CD4-positive, CD25-positive, alpha-beta regulatory T cell (primary cell): ENCODE measurements at regions not wholly inside any gene's neighbourhood (a gene's known extent, or its start where the extent isn't known, plus 50 kb on each side); places are given as distances from the start of the nearest gene placed in this dataset.
"Not testable (repeated sequence)": the region's sequence is repeated elsewhere in the genome, so short reads cannot be mapped to it uniquely, and the experiment has no call there.

Experiments used
- ATAC-seq, 2 donors: fragments of 150-1000 bp; cut with Tn5 transposase; one replicate each; pipeline ENCODE4 v1.10.0; 2021; ENCODE audit warnings: low read depth in 2 of 2, moderate number of reproducible peaks in 2 of 2, moderate library complexity in 1 of 2
- DNase-seq, 3 donors: peaks; one replicate each; pipeline versions ENCODE4 v3.0.0 to v3.0.0-alpha.2; 2012 to 2022; ENCODE audit warnings: mixed read lengths in 1 of 3
- H3K27ac ChIP-seq: one replicate; pipeline ENCODE4 v1.7.0; 2013; ENCODE audit warnings: mild to moderate bottlenecking, low read length; ENCODE audit not compliant: insufficient read depth, poor library complexity, severe bottlenecking
- H3K27me3 ChIP-seq: one replicate; pipeline ENCODE4 v1.7.0; 2013; ENCODE audit warnings: low read length; ENCODE audit not compliant: control insufficient read depth, insufficient read depth
- H3K36me3 ChIP-seq: one replicate; pipeline ENCODE4 v1.7.0; 2013; ENCODE audit warnings: mild to moderate bottlenecking, low read length, moderate library complexity; ENCODE audit not compliant: control insufficient read depth, insufficient read depth
- H3K4me1 ChIP-seq: 2 replicates; pipeline ENCODE4 v1.7.0; 2013; ENCODE audit warnings: mild to moderate bottlenecking, low read length; ENCODE audit not compliant: insufficient read depth, control insufficient read depth, poor library complexity, severe bottlenecking
- H3K4me3 ChIP-seq: one replicate; pipeline ENCODE4 v1.7.0; 2013; ENCODE audit warnings: low read depth, mild to moderate bottlenecking, low read length, moderate library complexity
- H3K9me3 ChIP-seq, 2 experiments: 1 replicate in 1 of 2; 2 replicates in 1 of 2; pipeline ENCODE4 v1.7.0; 2013; ENCODE audit warnings: low read length in 2 of 2, mild to moderate bottlenecking in 1 of 2, moderate library complexity in 1 of 2; ENCODE audit not compliant: control insufficient read depth in 2 of 2
- H3K27ac Mint-ChIP-seq, 3 donors: one replicate each; pipeline ENCODE4 v1.8.0; 2020 to 2022; ENCODE audit warnings: mild to moderate bottlenecking in 3 of 3, mixed read lengths in 3 of 3, moderate library complexity in 2 of 3
- H3K27me3 Mint-ChIP-seq: one replicate; pipeline ENCODE4 v1.8.0; 2022; ENCODE audit warnings: mild to moderate bottlenecking, mixed read lengths
- H3K36me3 Mint-ChIP-seq: one replicate; pipeline ENCODE4 v1.8.0; 2020; ENCODE audit warnings: mixed read lengths
- H3K4me1 Mint-ChIP-seq, 4 donors: one replicate each; pipeline ENCODE4 v1.8.0; 2020 to 2022; ENCODE audit warnings: mixed read lengths in 4 of 4, mild to moderate bottlenecking in 1 of 4
- H3K4me3 Mint-ChIP-seq, 4 donors: one replicate each; pipeline ENCODE4 v1.8.0; 2020 to 2022; ENCODE audit warnings: mild to moderate bottlenecking in 4 of 4, mixed read lengths in 4 of 4, moderate library complexity in 3 of 4
- H3K9me3 Mint-ChIP-seq, 7 donors: one replicate each; pipeline ENCODE4 v1.8.0; 2020 to 2022; ENCODE audit warnings: mixed read lengths in 7 of 7, mild to moderate bottlenecking in 3 of 7, moderate library complexity in 2 of 7

DNA sequence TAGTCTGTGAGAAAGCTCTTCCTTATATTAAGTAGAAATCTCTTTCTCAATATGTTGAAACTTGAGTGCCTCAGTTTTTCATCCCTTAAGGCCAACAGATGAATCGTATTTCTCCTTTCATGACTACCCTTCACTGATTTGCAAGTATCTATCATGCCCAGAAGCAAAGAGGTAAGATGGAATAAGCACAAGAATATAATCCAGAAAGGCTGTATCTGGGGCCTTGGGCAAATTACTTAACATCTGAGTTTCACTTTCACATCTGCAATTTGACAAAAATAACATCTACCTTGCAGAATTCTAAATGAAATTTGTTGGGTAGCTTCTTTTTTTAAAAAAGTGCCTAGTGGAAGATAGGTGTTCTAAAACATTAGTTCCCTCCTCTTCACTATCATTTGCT, 552.4 kb upstream of the ANO5 start:
- no peak for ATAC-seq
- Histone ChIP-seq H3K4me3 (no peak overlapping the region), H3K27me3 (no peaks in the 10 kb centered on the region), H3K4me1 (no peaks in the 10 kb centered on the region), H3K36me3 (no peaks in the 10 kb centered on the region), H3K9me3 (no peaks in the 10 kb centered on the region), H3K27ac (no peak overlapping the region)
- no peak for DNase-seq
- Mint-ChIP-seq H3K4me1 (no peaks in the 10 kb centered on the region), H3K4me3 (no peak overlapping the region), H3K27me3 (no peaks in the 10 kb centered on the region), H3K9me3 (peaks cover 2 to 14% (median 9%) of the 10 kb centered on the region in 7 donors), H3K36me3 (no peaks in the 10 kb centered on the region), H3K27ac (no peak overlapping the region)

DNA sequence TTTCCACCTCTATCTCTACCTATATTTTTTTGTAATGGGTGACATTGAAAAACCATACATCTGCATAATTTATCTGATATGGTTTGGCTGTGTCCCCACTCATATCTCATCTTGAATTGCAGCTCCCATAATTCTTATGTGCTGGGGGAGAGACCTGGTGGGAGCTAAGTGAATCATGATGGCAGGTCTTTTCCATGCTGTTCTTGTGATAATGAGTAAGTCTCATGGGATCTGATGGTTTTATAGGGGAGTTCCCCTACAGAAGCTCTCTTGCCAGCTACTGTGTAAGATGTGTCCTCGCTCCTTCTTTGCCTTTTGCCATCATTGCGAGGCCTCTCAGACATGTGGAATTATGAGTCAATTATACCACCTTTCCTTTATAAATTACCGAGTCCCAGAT, 551.0 kb upstream of the ANO5 start:
- H3K9me3 ChIP-seq: no peaks in the 10 kb centered on the region
- H3K4me1 Mint-ChIP-seq: no peaks in the 10 kb centered on the region
- ATAC-seq: no peak

DNA sequence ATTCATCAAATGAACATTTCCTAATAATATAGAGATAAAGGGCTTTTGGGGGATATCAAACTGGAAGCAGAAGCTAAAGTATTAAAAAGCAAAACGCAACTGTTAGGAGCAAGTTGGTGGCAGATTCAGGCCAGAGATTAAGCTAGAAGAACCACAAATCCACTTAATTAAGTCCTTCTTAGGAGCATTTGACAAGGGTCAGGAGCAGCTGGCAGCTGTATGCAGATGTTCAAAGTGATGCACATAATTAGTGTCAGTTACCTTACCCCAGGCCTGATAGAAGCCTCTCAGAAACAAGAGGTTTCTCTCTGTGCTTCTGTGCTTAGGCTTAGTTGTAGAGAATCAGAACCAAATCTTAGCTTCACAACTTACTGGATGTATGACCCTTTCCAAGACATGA, 546.5 kb upstream of the ANO5 start:
- Mint-ChIP-seq H3K27ac (no peak overlapping the region), H3K36me3 (no peaks in the 10 kb centered on the region), H3K9me3 (peaks cover 2 to 14% (median 7%) of the 10 kb centered on the region in 7 donors), H3K4me3 (no peak overlapping the region), H3K27me3 (no peaks in the 10 kb centered on the region), H3K4me1 (no peaks in the 10 kb centered on the region)
- Histone ChIP-seq H3K27me3 (no peaks in the 10 kb centered on the region), H3K36me3 (no peaks in the 10 kb centered on the region), H3K4me3 (no peak overlapping the region), H3K9me3 (no peaks in the 10 kb centered on the region), H3K4me1 (no peaks in the 10 kb centered on the region), H3K27ac (no peak overlapping the region)
- ATAC-seq: no peak
- no peak for DNase-seq

More for the DNA sequence above, 551.0 kb upstream of the ANO5 start:
- H3K27me3 ChIP-seq: no peaks in the 10 kb centered on the region
- no peaks in the 10 kb centered on the region for H3K36me3 ChIP-seq
- no peaks in the 10 kb centered on the region for H3K27me3 Mint-ChIP-seq
- no peak for DNase-seq
- H3K4me3 ChIP-seq: no peak overlapping the region
- no peak overlapping the region for H3K27ac ChIP-seq
- H3K36me3 Mint-ChIP-seq: no peaks in the 10 kb centered on the region
- peaks cover 3 to 14% (median 9%) of the 10 kb centered on the region in 7 donors for H3K9me3 Mint-ChIP-seq
- no peak overlapping the region for H3K27ac Mint-ChIP-seq
- no peaks in the 10 kb centered on the region for H3K4me1 ChIP-seq
- no peak overlapping the region for H3K4me3 Mint-ChIP-seq

DNA sequence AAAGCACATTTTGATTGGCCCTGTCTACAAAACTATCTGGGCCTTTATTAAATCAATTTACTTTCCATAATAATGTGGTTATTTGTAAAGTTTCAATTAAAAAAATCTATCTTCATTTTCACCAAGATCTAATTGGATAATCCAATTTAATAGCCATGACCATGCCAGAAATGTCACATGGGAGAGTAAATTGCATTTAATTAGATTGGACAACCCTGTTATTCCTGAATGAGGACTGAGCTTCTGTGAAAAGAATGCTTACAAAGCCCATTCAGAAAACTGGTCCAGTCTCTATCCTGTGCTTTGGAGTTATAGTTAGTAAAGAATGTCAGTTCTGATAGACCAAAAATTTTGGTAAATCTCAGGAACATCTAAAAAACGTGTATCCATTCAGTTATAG, 541.9 kb upstream of the ANO5 start:
- Mint-ChIP-seq H3K4me3 (no peak overlapping the region), H3K4me1 (no peaks in the 10 kb centered on the region), H3K9me3 (peaks cover 0 to 10% (median 4%) of the 10 kb centered on the region in 7 donors), H3K27ac (no peak overlapping the region), H3K27me3 (no peaks in the 10 kb centered on the region), H3K36me3 (no peaks in the 10 kb centered on the region)
- no peak for ATAC-seq
- no peaks in the 10 kb centered on the region for H3K36me3 ChIP-seq
- H3K4me1 ChIP-seq: no peaks in the 10 kb centered on the region
- H3K27me3 ChIP-seq: no peaks in the 10 kb centered on the region
- H3K9me3 ChIP-seq: no peaks in the 10 kb centered on the region
- no peak for DNase-seq
- no peak overlapping the region for H3K27ac ChIP-seq
- no peak overlapping the region for H3K4me3 ChIP-seq

DNA sequence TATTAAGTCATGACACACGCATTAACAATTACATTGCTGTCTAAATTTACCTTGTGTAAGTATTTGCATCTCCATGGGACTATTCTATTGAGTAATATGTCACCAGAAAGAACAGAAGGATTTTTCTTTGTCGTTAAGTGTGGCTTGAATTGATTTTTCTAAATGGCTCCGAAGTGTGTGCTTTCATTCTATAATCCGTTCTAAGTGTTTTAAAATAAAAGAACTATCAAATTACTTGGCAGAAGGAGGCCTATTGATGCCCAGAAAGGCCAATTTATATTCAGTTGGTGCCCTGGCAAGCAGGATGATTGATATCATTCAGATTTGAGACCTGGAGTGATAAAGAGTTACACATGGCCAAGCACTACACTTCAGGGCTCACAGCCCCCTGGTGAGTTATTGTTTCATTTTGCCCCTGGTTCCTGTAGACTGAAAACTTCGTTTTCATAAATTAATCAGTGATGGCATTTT, 538.9 kb upstream of the ANO5 start:
- H3K36me3 Mint-ChIP-seq: no peaks in the 10 kb centered on the region
- no peaks in the 10 kb centered on the region for H3K9me3 ChIP-seq
- no peaks in the 10 kb centered on the region for H3K4me1 ChIP-seq
- no peak overlapping the region for H3K4me3 ChIP-seq
- no peaks in the 10 kb centered on the region for H3K36me3 ChIP-seq
- H3K27me3 Mint-ChIP-seq: no peaks in the 10 kb centered on the region
- ATAC-seq (no peak), DNase-seq (no peak)
- no peak overlapping the region for H3K4me3 Mint-ChIP-seq
- no peak overlapping the region for H3K27ac Mint-ChIP-seq
- peaks cover 0 to 19% (median 7%) of the 10 kb centered on the region in 7 donors for H3K9me3 Mint-ChIP-seq
- no peak overlapping the region for H3K27ac ChIP-seq
- H3K27me3 ChIP-seq: no peaks in the 10 kb centered on the region
- H3K4me1 Mint-ChIP-seq: no peaks in the 10 kb centered on the region

DNA sequence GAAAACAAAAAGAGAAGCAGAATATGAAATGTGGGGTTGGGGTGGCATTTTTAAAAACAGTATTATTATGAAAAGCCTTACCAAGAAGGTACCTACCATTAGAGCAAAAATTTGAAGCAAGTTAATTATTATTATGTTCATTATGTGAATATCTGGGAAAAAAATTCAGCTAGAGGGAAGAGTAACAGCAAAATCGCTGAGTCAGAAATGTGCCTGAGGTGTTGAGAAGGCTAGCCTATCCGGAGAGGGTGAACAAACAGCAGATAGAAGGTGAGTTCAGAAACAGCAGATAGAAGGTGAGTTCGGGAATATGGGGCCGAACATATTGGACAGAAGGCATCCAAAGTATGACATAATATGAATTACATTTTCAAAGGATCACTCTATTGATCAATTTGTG, 536.8 kb upstream of the ANO5 start:
- DNase-seq (no peak), ATAC-seq (no peak)
- no peaks in the 10 kb centered on the region for H3K27me3 ChIP-seq
- H3K4me1 ChIP-seq: no peaks in the 10 kb centered on the region
- no peaks in the 10 kb centered on the region for H3K36me3 ChIP-seq
- H3K27ac ChIP-seq: no peak overlapping the region
- Mint-ChIP-seq H3K4me1 (no peaks in the 10 kb centered on the region), H3K36me3 (no peaks in the 10 kb centered on the region), H3K27me3 (no peaks in the 10 kb centered on the region), H3K27ac (no peak overlapping the region), H3K9me3 (peaks cover 0 to 24% (median 13%) of the 10 kb centered on the region in 7 donors), H3K4me3 (no peak overlapping the region)
- H3K4me3 ChIP-seq: no peak overlapping the region
- no peaks in the 10 kb centered on the region for H3K9me3 ChIP-seq

DNA sequence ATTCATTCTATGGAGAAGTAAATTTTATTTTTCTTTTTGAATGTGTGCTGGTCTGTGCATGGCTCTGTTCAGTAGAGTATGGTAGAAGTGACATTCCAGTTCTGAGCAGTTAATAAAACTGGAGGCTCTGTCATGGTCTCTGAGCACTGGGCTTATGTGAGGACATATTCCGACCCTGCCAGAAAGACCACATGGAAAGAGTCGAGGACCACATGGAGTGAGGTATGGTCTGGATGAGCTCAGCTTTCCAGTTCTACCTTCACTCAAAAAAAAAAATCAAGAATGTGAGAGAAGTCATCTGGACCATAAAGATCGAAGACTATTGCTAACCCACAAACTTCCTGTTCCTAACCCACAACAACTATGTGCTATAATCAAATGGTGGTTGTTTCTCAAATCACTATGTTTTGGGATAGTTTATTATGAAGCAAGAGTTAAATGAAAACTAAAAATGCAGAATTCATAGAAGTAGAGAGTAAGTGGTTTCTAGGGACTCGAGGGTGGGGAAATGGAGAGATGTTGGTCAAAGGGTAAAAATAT, 534.2 kb upstream of the ANO5 start:
- H3K9me3 Mint-ChIP-seq: peaks cover 0 to 21% (median 15%) of the 10 kb centered on the region in 7 donors
- DNase-seq: no peak

DNA sequence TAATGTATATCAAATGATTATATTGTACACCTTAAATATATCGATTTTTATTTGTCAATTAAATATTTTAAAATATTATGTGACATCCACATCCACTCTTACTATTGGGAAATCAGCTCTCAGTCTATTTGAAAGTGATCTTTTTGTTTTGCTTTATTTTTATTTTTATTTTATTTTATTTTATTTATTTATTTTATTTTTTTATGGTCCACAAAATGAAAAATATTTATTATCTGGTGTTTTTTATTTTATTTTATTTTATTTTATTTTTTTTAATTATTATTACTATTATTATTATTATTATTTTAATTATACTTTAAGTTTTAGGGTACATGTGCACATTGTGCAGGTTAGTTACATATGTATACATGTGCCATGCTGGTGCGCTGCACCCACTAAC, 533.5 kb upstream of the ANO5 start:
- not testable (repeated sequence) for H3K27me3 ChIP-seq, H3K4me3 ChIP-seq, H3K4me3 Mint-ChIP-seq, H3K4me1 ChIP-seq, H3K27ac ChIP-seq, H3K27ac Mint-ChIP-seq, H3K9me3 ChIP-seq, ATAC-seq, H3K27me3 Mint-ChIP-seq, DNase-seq, H3K36me3 ChIP-seq, H3K4me1 Mint-ChIP-seq, H3K36me3 Mint-ChIP-seq
- H3K9me3 Mint-ChIP-seq: peaks cover 0 to 25% (median 14%) of the 10 kb centered on the region in 7 donors

More for the DNA sequence above, 534.2 kb upstream of the ANO5 start:
- Histone ChIP-seq H3K36me3 (no peaks in the 10 kb centered on the region), H3K4me1 (no peaks in the 10 kb centered on the region), H3K9me3 (no peaks in the 10 kb centered on the region), H3K27me3 (no peaks in the 10 kb centered on the region), H3K4me3 (no peak overlapping the region), H3K27ac (no peak overlapping the region)
- Mint-ChIP-seq H3K27ac (no peak overlapping the region), H3K4me1 (no peaks in the 10 kb centered on the region), H3K36me3 (no peaks in the 10 kb centered on the region), H3K4me3 (no peak overlapping the region), H3K27me3 (no peaks in the 10 kb centered on the region)
- ATAC-seq: no peak
